NB4 (cell line): ENCODE measurements at regions not wholly inside any gene's neighbourhood (a gene's known extent, or its start where the extent isn't known, plus 50 kb on each side); places are given as distances from the start of the nearest gene placed in this dataset.

Experiments
- CTCF ChIP-seq: IDR thresholded peaks from one replicate; pipeline ENCODE4 v1.5.1; 2012; ENCODE audit warnings: low read depth, low read length
- MAX ChIP-seq: IDR thresholded peaks from 2 replicates; pipeline ENCODE4 v1.6.1; 2011; ENCODE audit warnings: low read depth, low read length
- MYC ChIP-seq: IDR thresholded peaks from 2 replicates; pipeline ENCODE4 v1.6.1; 2011; ENCODE audit warnings: low read depth, low read length
- POLR2A ChIP-seq: IDR thresholded peaks from 2 replicates; pipeline ENCODE4 v1.6.1; 2011; ENCODE audit warnings: mild to moderate bottlenecking; ENCODE audit not compliant: insufficient read length; ENCODE audit errors: extremely low read depth

- TF ChIP-seq CTCF (no peak), MAX (no peak), POLR2A (no peak), MYC (no peak)
Measured at GRCh38 chr9:79256691-79257213, 315.0 kb upstream of the TLE4 start.
